Lower leg skin (tissue), 3 donors: ENCODE measurements at regions not wholly inside any gene's neighbourhood (a gene's known extent, or its start where the extent isn't known, plus 50 kb on each side); places are given as distances from the start of the nearest gene placed in this dataset.

Experiments used
- POLR2A ChIP-seq, 2 donors: fragments of 450-650 bp; IDR thresholded peaks; one replicate each; pipeline ENCODE4 v1.6.1; 2016 to 2017; ENCODE audit warnings: antibody characterized with exemption in 2 of 2, mild to moderate bottlenecking in 1 of 2, moderate library complexity in 1 of 2
- TF ChIP-seq, protein P1 (sequence below), 3 donors: fragments of 450-650 bp; IDR thresholded peaks; one replicate each; pipeline ENCODE4 v1.5.1; 2016; ENCODE audit warnings: antibody characterized with exemption in 3 of 3, mild to moderate bottlenecking in 3 of 3, moderate library complexity in 2 of 3

DNA sequence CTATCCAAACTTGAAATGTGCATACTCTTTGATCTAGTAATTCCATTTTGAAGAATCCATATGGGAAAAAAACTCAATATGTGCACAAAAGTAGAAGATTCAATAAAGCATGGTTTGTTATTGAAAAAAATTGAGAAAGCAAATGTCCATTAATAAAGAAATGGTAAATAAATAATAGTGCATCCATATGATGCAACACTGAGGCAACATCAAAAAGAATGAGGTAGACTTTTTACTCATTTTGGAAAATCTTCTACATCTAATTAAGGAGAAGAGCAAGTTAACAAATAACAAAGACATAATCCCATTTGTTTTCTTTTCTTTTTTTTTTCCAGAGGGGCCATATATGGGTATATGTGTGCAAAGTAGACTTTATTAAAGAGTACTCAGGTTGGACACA, 52.5 kb upstream of the FST start:
- TF ChIP-seq, protein P1, sequence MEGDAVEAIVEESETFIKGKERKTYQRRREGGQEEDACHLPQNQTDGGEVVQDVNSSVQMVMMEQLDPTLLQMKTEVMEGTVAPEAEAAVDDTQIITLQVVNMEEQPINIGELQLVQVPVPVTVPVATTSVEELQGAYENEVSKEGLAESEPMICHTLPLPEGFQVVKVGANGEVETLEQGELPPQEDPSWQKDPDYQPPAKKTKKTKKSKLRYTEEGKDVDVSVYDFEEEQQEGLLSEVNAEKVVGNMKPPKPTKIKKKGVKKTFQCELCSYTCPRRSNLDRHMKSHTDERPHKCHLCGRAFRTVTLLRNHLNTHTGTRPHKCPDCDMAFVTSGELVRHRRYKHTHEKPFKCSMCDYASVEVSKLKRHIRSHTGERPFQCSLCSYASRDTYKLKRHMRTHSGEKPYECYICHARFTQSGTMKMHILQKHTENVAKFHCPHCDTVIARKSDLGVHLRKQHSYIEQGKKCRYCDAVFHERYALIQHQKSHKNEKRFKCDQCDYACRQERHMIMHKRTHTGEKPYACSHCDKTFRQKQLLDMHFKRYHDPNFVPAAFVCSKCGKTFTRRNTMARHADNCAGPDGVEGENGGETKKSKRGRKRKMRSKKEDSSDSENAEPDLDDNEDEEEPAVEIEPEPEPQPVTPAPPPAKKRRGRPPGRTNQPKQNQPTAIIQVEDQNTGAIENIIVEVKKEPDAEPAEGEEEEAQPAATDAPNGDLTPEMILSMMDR (IDR thresholded peaks at IDR 0.05): no peak
- TF ChIP-seq POLR2A (IDR thresholded peaks at IDR 0.05): no peak
